ENCODE measurements at regions not wholly inside any gene's neighbourhood (a gene's known extent, or its start where the extent isn't known, plus 50 kb on each side); places are given as distances from the start of the nearest gene placed in this dataset.
"Not testable (repeated sequence)": the region's sequence is repeated elsewhere in the genome, so short reads cannot be mapped to it uniquely, and the experiment has no call there.

DNA sequence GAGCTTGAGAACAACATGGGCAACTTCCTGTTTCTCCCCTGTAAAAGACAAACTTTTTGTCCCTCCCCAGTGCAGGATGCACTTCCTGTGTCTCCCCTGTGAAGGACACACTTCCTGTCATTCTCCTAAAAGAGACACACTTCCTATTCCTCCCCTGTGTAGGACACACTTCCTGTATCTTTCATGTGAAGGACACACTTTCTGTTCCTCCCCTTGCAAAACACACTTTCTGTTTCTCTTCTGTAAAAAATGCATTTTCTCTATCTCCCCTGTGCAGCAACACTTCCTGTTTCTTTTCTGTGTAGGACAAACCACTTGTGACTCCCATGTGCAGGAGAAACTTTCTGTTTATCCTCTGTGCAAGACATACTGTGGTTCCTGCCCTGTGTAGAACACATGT lies 488.6 kb upstream of the USP9Y start:
- DNase-seq: no peak

DNA sequence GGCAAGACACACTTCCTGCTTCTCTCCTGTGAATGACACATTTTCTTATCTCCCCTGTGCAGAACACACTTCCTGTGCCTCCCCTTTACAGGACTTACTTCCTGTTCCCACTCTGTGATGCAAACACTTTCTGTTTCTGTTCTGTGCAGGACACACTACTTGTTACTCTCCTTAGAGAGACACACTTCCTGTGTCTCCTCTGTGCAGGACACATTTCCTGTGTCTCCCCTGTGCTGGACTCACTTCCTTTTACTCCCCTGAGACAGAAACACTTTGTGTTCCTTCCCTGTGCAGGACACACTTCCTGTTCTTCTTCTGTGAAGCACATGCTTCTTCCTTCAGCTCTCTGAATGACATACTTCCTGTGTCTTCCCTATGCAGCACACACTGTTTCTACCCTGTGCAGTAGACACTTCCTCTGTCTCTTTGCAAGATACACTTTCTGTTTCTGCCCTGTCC lies 485.4 kb upstream of the USP9Y start:
- DNase-seq: no peak

DNA sequence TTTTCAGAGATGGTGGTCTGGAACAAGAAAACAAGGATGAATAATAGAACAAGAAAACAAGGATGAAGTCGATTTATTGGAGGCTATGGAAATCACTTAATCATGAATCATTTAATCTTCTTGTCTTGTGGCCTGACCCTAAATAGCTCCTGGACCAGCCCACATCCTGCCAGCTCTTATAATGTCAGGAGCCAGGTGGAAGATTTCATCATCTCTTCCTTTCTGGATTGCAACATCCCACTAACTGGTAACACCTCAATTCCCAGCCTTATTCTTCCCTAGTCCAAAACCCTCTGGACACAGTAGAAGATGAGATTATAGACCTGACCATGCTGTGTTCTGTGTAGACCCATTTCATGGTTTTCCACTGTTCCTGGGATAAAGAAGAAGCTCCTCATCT lies 470.1 kb upstream of the USP9Y start:
- DNase-seq: no peak

DNA sequence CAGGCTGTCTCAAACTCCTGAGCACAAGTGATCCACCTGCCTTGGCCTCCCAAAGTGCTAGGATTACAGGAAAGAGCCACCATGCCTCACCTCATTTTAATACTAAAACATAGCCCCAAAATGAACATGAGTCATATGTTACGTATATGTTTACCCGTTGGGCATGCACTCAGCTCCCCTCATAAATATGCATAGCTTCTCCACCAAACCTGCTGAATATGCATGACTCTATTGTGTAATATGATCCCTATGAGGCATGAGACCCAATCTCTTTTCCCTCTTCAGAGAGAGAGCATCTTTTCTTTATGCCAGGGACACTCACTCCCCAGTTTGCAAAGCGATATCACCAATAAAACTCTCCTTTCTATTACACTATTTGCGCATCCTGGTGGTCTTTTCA lies 464.6 kb upstream of the USP9Y start:
- no peak for DNase-seq

DNA sequence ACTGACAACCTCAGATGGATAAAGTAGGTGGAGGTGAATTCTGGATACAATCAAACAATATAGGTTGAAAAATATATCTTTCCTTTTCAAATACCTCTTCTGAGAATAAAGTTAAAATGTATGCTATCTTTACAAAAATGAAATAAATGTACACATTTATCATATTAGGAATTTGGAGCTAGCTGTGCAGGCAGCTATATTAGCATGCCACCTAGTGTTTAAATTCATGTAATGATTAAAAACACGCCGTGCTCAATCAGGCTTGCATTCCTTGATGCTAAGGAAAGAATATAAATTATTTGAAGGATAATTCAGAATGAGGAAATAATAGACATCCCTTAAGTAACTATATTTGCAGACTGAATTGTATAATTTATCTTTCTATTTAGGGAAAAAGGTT lies 460.7 kb upstream of the USP9Y start:
- DNase-seq: not testable (repeated sequence)

DNA sequence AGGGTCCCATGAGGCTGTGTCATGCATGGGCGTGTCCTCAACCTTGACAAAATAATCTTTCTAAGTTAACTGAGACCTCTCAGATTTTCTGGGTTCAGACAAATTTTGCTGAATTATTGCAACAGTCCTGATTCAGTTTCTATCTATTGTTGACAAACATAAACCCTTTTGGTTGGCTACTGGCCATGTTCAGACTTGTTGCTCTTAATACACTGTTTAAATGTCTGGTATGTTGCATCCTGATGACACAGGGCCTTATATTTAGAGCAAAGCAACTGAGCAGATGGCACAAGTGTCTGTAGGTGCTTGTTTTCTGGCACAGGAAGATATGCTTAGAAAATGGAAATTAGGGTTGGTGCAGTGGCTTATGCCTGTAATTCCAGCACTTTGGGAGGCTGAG lies 456.9 kb upstream of the USP9Y start:
- DNase-seq: no peak

DNA sequence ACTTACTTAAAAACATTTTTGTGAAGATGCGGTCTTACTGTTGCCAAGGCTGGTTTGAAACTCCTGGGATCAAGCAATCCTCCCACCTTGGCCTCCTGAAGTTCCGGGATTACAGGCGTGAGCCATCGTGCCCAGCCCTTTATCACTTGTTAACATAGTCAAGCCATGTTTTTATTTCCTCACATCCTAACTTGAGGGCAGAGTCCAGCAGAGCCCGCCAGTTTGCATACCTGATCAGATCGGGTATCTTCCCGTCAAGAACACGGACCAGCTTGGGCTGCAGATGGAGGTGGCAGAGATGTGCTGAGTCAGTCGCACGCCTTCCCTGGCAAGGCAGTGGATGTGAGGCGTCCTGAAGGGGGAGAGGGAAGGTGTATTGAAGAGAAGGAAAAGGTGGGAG lies 447.3 kb upstream of the USP9Y start:
- no peak for DNase-seq

DNA sequence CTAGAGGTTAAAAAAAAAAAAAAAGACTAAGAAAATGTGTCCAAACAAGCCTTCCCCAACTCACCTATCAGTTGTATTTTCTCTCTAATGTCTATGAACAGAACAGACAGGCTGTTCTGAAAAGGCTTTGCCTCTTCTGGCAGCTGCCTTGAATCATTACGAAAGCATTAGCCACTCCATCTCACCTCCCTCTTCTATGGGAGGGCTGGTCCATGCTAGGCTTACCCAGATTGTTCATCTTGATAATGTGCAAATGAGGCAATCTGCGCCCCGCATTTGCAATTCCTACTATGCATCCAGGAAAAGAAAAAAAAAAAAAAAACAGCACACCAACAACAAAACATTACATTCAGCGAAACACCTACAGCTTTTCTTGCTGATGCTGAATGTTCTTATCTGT lies 429.9 kb upstream of the USP9Y start:
- no peak for DNase-seq

DNA sequence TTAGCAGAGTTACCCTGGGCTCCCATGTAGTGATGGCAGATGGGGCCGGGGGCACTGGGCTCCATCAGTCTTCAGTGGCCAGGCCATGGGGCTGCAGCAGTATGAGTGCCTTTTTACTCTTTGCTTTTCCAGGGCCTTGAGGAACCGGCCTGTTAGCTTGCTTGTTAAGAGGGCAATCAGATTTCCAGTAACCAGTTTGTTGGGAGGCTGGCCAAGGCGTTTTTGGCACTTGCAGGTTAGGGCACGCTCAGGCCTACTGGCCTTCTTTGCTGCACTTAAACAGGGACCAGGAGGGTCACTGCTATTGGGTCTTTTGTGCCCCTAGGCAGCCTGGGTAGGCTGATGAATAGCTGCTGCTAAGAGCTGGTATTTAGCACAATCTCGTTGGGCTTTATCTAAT lies 415.4 kb upstream of the USP9Y start:
- no peak for DNase-seq

DNA sequence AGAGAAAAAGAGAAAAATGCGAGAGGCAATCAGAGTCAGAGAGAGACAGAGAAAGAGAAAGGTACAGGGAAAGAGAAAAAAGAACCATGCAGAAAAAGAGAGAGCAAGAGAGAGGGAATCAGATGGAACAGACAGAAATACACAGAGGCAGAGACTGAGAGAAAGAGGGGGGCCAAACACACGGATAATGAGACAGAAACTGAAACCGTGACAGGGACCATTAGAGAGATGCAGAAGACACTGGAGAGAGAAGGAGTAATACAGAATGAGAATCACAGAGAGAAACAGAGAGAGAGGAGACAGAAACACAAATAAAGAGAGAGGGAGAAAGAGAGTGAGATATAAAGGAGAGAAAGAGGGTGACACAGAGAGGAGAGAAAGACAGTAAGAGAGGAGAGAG lies 412.1 kb upstream of the USP9Y start:
- DNase-seq: no peak

DNA sequence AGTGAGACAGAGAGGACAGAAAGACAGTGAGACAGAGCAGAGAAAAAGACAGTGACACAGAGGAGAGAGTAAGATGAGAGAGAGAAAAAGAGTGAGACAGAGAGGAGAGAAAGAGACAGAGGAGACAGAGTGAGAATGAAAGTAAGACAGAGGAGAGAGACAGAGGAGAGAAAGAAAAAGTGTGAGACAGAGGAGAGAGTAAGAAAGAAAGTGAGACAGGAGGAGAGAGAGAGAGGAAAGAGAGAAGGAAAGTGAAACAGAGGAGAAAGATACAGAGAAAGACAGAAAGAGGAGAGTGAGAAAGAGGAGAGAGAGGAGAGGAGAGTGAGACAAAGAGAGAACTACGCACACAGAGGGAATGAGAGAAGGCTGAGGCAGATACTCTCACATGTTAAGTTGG lies 411.6 kb upstream of the USP9Y start:
- DNase-seq: no peak

DNA sequence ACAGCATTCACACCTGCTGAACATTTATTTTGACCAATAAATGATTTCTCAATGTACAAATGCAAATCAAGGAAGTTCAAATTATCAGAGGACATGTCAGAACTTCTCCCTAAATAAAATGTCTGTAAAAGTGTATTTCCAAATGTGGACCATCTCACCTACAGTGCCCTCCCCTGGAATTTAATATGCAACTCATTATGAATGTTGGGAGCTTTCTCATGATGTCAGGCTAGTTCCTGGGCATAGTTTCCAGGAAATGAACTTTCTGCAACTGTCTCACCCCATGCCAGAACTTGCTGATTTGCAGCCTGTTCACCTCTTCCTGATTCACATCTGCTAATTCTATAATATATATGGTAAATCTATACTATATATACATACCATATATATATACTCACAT lies 408.5 kb upstream of the USP9Y start:
- no peak for DNase-seq

DNA sequence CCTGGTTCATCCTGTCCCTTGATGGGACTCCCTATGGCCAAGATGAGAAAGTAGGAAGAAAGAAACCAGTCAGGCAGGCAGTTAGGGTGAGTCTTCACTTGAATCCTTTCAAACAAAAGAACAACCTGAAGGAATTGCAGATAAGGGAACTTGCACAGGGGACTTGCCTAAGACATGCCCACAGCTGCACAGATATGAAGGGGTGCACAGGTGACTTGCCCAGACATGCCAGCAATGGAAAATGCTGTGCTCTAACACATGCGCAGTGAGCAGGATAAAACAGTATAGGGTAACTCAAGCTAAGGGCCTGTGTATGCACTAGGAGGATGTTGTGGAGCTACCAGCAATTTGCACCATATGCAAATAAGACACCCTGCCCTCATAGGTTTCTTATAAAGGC lies 404.6 kb upstream of the USP9Y start:
- no peak for DNase-seq

DNA sequence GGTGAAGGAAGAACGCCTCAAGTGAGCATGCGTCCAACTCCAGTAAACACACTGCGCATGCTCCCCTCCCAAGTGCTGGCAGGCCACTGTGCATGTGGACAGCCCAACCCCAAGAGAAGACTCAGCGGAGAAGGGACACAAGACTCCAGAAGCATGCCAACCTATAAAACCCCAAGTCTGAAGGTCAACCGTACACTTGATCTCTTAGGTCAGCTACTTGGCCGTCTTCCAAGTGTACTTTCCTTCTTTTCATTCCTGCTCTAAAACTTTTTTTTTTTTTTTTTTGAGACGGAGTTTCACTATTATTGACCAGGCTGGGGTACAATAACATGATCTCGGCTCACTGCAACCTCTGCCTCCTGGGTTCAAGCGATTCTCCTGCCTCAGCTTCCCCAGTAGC lies 401.2 kb upstream of the USP9Y start:
- not testable (repeated sequence) for DNase-seq

DNA sequence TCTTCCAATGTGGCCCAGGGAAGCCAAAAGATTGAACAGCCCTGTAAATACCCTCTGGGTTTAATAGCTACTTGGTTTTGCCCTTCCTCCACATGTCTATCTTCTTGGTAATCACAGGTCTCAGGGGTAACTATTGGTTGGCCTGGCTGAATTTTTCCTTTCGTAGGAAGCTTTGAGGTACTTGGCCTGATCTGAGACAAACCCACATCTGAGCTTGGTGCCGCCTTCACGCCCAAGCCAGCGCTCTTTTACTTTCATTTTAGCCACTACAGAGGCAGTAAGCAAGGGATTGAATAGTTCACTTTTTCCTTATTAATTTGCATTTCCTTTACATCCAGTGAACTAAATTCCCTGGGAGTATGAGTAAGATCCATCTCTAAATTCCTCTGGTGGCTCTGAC lies 397.6 kb upstream of the USP9Y start:
- DNase-seq: no peak

DNA sequence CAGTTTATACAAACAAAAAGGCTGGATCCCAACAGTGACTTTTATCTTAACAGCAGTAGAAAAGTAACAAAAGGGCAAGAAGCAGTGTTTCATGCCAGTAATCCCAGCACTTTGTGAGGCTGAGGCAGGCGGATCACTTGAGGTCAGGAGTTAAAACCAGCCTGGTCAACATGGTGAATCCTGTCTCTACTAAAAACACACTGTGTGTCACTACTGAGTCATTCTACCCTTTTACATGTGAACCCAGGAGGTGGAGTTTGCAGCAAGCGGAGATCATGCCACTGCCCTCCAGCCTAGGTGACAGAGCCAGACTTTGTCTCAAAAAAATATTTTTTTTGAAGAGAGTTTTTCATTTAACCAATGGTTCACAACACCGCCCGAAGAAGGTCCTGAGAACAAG lies 395.6 kb upstream of the USP9Y start:
- no peak for DNase-seq

DNA sequence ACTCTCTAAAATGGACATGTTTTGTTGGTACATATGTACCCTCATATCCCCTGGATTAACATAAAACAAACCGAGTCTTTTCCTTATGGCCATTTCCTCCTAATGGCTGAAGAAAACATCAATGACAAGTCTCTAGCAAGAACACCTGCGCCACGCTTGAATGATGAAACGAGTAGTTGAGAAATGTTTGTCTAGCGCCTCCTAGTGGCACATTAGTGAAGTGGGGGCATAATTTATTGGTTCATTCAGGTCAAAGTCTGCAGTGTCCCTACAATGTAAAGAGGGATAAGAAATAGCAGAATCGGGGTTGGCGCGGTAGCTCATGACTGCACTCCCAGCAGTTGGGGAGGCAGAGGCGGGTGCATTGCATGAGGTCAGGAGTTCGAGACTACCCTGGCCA lies 391.8 kb upstream of the USP9Y start:
- DNase-seq: peak in 2 of 3 donors; percentile 3 to 8

DNA sequence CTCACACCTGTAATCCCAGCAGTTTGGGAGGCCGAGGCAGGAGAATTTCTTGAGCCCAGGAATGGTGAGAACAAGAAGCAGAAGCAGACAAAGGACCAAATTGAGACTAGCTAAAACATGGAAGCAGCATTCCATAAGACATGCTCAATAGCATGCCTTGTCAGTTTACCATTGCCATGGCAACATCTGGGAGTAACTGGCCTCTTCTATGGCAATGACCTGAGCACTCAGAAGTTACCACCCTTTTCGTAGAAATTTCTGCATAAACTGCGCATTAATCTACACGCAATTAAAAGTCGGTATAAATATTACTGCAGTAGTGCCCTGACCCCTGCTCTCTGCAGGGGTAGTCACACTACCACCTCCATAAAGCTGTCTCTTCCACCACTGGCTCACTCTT lies 390.2 kb upstream of the USP9Y start:
- no peak for DNase-seq

DNA sequence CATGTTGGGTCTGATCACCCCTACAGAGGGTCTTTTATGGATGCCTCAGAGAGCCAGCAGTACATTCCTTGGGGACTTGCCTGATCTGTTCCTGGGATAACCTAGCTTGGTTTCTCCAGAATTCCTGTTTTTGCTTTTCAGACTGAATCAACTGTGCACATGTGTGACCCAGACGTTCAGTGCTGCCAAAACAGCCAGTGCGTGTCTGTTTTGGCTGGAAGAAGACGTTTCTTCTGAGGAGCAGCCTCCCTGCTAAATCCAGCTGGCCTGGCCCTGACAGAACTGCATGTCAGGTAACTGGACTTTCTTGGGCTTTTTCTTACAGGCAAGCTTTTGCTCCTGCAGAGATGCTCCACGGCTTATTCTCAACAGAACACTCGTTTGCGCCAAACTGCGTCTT lies 373.3 kb upstream of the USP9Y start:
- DNase-seq: no peak

DNA sequence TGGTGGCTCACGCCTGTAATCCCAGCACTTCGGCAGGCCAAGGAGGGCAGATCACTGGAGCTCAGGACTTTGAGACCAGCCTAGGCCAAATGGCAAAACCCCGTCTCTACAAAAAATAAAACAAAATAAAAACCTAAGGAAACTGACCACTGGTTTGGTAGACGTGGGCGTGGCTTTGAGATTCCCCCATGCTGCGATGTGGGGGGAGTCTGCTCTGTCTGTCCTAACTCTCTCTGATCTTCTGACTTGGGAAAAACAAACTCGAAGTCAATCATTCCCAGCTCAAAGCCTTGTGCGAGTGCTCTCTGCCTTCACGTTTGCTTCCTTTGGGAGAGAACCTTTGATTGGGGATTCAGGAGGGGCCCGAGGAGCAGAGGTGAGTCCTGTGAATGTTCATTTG lies 369.1 kb upstream of the USP9Y start:
- DNase-seq: not testable (repeated sequence)

DNA sequence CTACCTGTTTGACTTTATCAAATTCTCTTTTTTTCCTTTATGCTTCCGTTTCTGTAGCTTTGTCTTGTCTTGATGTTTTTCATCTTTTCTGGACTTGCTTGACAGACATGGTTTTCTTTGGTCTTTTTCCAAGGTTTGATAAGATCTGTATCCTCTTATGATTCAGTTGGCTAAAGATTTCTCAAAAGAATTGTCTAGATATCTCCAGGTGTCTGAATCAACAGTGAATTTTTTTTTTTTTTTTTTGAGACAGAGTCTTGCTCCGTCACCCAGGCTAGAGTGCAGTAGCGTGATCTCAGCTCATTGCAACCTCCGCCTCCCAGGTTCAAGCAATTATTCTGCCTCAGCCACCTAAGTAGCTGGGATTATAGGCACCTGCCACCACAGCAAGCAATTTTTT lies 357.8 kb upstream of the USP9Y start:
- no peak for DNase-seq

DNA sequence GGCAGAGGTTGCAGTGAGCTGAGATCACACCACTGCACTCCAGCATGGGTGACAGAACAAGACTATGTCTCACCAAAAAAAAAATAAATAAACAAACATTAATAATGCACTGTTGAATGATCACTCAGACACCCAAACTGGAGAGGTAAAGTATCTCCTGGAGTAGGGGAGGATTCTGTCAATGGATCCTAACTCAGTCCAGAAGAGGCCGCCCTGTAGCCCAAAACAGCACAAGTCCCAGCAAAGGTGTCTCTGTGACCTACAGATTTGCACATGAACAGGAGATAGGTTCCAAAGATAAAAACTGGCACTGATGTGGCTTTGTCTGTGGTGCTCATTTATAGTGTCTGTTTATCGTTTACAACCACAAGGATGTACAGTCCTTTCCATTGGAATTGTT lies 352.9 kb upstream of the USP9Y start:
- no peak for DNase-seq

DNA sequence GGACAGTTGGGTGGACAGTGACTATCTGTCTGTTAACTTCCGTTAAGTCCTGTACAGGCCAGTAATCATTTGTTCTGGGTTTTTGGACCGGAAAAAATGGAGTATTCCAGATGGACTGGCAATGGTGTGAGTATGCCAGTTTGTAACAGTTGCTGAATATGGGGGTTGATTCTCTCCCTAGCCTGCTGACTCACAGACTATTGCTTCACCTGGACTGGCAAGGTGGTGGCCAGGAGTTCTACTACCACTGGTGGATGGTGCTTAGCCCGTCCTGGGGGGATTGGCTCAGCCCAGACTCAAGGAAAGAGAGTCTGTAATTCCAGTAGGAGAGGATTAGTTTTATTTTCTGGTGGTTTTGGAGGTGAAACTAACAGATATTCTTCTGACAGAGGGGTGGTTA lies 343.8 kb upstream of the USP9Y start:
- DNase-seq: no peak

DNA sequence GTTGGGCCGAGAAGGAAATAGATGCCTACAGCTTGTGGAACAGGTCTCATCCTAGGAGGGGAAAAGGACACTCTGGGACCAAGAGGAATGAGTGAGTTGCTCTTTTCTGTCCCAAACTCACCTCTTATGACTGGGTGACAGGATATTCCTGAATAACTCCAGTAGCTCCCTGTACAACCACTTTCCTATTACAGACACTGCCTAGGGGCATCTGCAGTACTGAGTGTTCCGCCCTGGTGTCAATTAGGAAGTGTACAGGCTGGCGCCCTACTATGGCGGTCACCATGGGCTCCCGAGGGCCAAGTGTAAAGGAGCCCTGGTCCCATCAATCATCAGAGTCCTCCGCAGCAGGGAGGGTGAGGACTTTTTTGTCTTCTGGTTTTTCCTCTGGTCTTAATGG lies 343.4 kb upstream of the USP9Y start:
- DNase-seq: no peak

DNA sequence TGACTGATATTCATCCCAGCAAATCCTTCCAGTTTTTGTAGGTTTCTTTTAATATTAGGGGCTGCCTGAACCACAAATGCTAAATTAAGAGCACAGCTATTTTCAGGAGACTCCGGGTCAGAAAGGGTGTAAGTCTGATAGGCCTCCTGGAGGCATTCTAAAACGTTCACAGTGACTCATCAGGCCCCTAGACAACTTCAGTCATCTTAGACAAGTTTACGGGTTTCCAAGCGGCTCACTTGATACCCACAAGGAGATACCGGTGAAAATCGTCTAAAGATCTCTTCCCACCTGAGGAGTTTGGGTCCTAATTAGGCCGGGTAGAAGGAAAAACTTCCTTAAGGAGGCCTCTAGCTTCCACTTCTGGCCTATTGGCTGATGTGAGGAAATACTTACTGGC lies 342.7 kb upstream of the USP9Y start:
- DNase-seq: no peak

DNA sequence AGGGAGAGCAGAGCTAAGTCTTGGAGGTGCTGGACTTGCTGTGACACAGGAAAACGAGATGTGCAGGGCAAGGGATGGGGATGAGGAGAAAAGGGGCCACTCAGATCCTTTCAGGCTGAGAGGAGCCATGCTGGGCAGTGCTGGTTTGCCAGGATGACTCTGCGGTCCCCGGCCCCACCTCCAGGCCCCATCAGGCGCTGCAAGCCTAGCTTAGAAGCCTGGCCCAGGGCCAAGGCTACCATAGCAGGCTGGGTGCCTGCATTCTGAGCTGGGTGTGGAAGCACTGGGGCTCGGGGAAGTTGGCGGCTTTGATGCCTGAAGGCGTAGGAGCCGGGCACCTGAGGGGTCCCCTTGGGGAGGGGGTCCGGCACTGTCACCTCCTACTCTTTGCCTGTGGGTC lies 341.2 kb upstream of the USP9Y start:
- DNase-seq: no peak
